Spleen (tissue), 11 donors: ENCODE measurements at regions not wholly inside any gene's neighbourhood (a gene's known extent, or its start where the extent isn't known, plus 50 kb on each side); places are given as distances from the start of the nearest gene placed in this dataset.

Experiments
- DNase-seq: peaks from one replicate; pipeline ENCODE4 v3.0.0-alpha.2; 2020
- H3K27ac ChIP-seq, 8 donors: fragments of 200-600 bp; sonication (generic) in 7 of 8; 1 replicate in 4 of 8; 2 replicates in 4 of 8; pipeline versions ENCODE4 v1.5.0 to v1.8.0; 2016 to 2021; ENCODE audit warnings: inconsistent platforms in 4 of 8, mild to moderate bottlenecking in 4 of 8, moderate library complexity in 1 of 8
- H3K27me3 ChIP-seq, 7 donors: fragments of 200-600 bp; sonication (generic) in 6 of 7; replicated peaks in 1 of 7; 1 replicate in 4 of 7; 2 replicates in 3 of 7; pipeline versions ENCODE4 v1.5.0 to v1.8.0; 2016 to 2021; ENCODE audit warnings: inconsistent platforms in 3 of 7, mild to moderate bottlenecking in 1 of 7
- H3K36me3 ChIP-seq, 6 donors: fragments of 200-600 bp; sonication (generic) in 5 of 6; 1 replicate in 4 of 6; 2 replicates in 2 of 6; pipeline versions ENCODE4 v1.5.0 to v1.8.0; 2016 to 2021; ENCODE audit warnings: inconsistent platforms in 2 of 6
- H3K4me1 ChIP-seq, 6 donors: fragments of 200-600 bp; sonication (generic) in 5 of 6; 1 replicate in 3 of 6; 2 replicates in 3 of 6; pipeline versions ENCODE4 v1.5.0 to v1.8.0; 2016 to 2021; ENCODE audit warnings: inconsistent platforms in 3 of 6
- H3K4me3 ChIP-seq, 8 donors: fragments of 200-600 bp; sonication (generic) in 7 of 8; 1 replicate in 4 of 8; 2 replicates in 4 of 8; pipeline versions ENCODE4 v1.5.0 to v1.8.0; 2016 to 2021; ENCODE audit warnings: inconsistent platforms in 4 of 8, mild to moderate bottlenecking in 4 of 8, moderate library complexity in 2 of 8
- H3K9me3 ChIP-seq, 8 donors: fragments of 200-600 bp; sonication (generic) in 7 of 8; 1 replicate in 4 of 8; 2 replicates in 4 of 8; pipeline versions ENCODE4 v1.5.0 to v1.8.0; 2016 to 2021; ENCODE audit warnings: inconsistent platforms in 4 of 8
- POLR2A ChIP-seq, 3 donors: fragments of 450-650 bp; IDR thresholded peaks; one replicate each; pipeline ENCODE4 v1.5.1; 2017; ENCODE audit warnings: antibody characterized with exemption in 3 of 3, mild to moderate bottlenecking in 1 of 3
- POLR2AphosphoS5 ChIP-seq, 3 donors: sonication (generic); formaldehyde crosslinking; IDR thresholded peaks; one replicate each; pipeline ENCODE4 v1.5.1; 2017; ENCODE audit warnings: antibody characterized with exemption in 3 of 3
- WGBS, 5 donors: extraction: QIAGEN DNeasy Blood & Tissue Kit in 3 of 5; methylation state at CpG; one replicate each; pipeline versions ENCODE4 v1.1.5 to v1.1.7; 2013 to 2018; 5-methylcytosine and 5-hydroxymethylcytosine counted together
- intact Hi-C: fragments of 100-400 bp; cut with DNase I; formaldehyde crosslinking; loops from one replicate; pipeline ENCODE4 v1.15.0; 2023; ENCODE audit warnings: low total_unique reads
- TF ChIP-seq, protein P1 (sequence below), 11 experiments: fragments of 200-600 bp in 7 of 11; fragments of 450-650 bp in 4 of 11; sonication (generic) in 4 of 11; IDR thresholded peaks in 8 of 11; conservative IDR thresholded peaks in 3 of 11; 1 replicate in 7 of 11; 2 replicates in 4 of 11; pipeline versions ENCODE4 v1.4.0 to v1.8.0; 2016 to 2021; ENCODE audit warnings: antibody characterized with exemption in 11 of 11, inconsistent platforms in 4 of 11, mild to moderate bottlenecking in 1 of 11
- donor health status: healthy with polysubstance abuse.
- donor health status: DM: no; HTN: no; CAD: no; lungs with moderate emphysema.
- donor health status: DM: no; HTN: no; CAD: no.
- donor health status: Bipolar disorder and iron deficiency.
- donor health status: healthy.
- donor health status: DM: no; HTN: no; CAD: no.
- donor health status: DM: yes; HTN: yes; CAD: no.

DNA sequence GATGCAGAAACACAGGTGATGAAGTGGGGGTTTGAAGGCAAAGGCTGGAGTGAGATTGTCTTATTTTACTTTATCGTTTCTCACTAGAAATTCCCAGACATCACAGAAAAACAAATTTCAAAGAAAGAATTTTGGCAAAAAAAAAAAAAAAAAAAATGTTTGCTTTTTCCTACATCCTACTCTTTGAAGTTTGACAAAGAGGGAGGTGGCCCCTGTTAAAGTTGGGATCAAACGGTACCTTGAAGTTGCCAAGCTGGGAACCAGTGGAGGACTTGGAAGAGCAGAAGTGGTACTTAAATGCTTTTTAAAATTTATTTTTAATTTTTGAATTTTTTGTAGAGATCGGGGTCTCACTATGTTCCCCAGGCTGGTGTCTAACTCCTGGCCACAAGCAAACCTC lies 63.9 kb upstream of the KIF5B start:
- WGBS, 5 donors: 76 to 91% (median 89%) methylated on average over 3 of the region's 3 CpGs

DNA sequence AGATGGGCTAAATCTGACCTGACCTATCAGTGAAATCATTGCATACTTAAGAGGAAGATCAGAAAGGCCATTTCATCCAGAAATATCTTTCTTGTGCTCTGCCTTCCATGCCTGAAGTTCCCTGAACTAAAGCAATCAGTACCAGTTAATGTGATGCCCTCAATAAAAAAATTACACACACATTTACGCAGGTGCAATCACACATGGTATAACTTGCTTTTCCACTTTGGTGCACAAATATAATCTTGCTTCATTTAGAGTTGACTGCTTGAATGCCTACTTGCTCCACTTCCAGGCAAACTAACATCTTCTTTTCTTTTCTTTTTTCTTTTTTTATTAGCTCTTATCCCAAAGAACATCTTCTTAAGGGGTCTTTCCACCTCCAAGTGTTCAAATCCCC lies 58.3 kb upstream of the KIF5B start:
- peaks cover 0 to 7% (median 0%) of the 10 kb centered on the region in 8 donors for H3K9me3 ChIP-seq
- no peak for TF ChIP-seq POLR2AphosphoS5 (IDR thresholded peaks at IDR 0.05)
- TF ChIP-seq, protein P1, sequence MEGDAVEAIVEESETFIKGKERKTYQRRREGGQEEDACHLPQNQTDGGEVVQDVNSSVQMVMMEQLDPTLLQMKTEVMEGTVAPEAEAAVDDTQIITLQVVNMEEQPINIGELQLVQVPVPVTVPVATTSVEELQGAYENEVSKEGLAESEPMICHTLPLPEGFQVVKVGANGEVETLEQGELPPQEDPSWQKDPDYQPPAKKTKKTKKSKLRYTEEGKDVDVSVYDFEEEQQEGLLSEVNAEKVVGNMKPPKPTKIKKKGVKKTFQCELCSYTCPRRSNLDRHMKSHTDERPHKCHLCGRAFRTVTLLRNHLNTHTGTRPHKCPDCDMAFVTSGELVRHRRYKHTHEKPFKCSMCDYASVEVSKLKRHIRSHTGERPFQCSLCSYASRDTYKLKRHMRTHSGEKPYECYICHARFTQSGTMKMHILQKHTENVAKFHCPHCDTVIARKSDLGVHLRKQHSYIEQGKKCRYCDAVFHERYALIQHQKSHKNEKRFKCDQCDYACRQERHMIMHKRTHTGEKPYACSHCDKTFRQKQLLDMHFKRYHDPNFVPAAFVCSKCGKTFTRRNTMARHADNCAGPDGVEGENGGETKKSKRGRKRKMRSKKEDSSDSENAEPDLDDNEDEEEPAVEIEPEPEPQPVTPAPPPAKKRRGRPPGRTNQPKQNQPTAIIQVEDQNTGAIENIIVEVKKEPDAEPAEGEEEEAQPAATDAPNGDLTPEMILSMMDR (IDR thresholded peaks at IDR 0.05 in 8 of 11, conservative IDR thresholded peaks at IDR 0.05 in 3 of 11): no peak
- TF ChIP-seq POLR2A (IDR thresholded peaks at IDR 0.05): no peak
- H3K27ac ChIP-seq: no peak overlapping the region
- intact Hi-C loops: no loop called here
- H3K27me3 ChIP-seq: peaks cover 0 to 5% (median 0%) of the 10 kb centered on the region in 7 donors
- no peaks in the 10 kb centered on the region for H3K4me1 ChIP-seq
- H3K36me3 ChIP-seq: no peaks in the 10 kb centered on the region
- no peak for DNase-seq
- H3K4me3 ChIP-seq: no peak overlapping the region
- WGBS, 5 donors: 3 to 94% (median 91%) methylated on average over 1 of the region's 1 CpG

More for the DNA sequence above, 63.9 kb upstream of the KIF5B start:
- Histone ChIP-seq H3K36me3 (no peaks in the 10 kb centered on the region), H3K4me3 (no peak overlapping the region), H3K9me3 (peaks cover 0 to 20% (median 16%) of the 10 kb centered on the region in 8 donors), H3K27ac (no peak overlapping the region), H3K27me3 (peaks cover 0 to 5% (median 0%) of the 10 kb centered on the region in 7 donors), H3K4me1 (no peaks in the 10 kb centered on the region)
- TF ChIP-seq POLR2A (IDR thresholded peaks at IDR 0.05) (no peak), POLR2AphosphoS5 (IDR thresholded peaks at IDR 0.05) (no peak)
- TF ChIP-seq, protein P1 (IDR thresholded peaks at IDR 0.05 in 8 of 11, conservative IDR thresholded peaks at IDR 0.05 in 3 of 11): no peak
- DNase-seq: no peak
- intact Hi-C loops: no loop called here

DNA sequence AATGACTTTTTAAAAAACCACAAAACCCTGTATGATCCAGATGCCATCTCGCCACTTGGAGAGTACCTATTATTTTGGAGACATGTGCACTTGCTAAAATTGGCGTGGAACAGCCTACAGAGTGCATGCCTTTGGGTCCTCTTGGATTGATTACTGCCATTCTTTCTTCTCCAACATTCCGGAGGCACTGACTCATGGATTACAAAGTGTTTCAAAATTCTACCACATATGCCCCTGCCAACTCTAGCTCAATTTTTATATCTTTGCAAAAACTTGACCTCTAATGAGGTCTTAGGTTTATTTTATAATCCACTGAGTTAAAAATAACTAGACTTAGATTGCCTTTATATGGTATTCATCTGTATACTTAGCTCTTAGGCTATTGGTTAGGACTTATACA lies 55.8 kb upstream of the KIF5B start:
- Histone ChIP-seq H3K27ac (no peak overlapping the region), H3K27me3 (no peaks in the 10 kb centered on the region), H3K9me3 (peaks cover 0 to 7% (median 0%) of the 10 kb centered on the region in 8 donors), H3K36me3 (no peaks in the 10 kb centered on the region), H3K4me3 (no peak overlapping the region), H3K4me1 (no peaks in the 10 kb centered on the region)
- no peak for DNase-seq
- TF ChIP-seq POLR2AphosphoS5 (IDR thresholded peaks at IDR 0.05): no peak
- TF ChIP-seq, protein P1 (IDR thresholded peaks at IDR 0.05 in 8 of 11, conservative IDR thresholded peaks at IDR 0.05 in 3 of 11): no peak
- TF ChIP-seq POLR2A (IDR thresholded peaks at IDR 0.05): no peak
- intact Hi-C loops: no loop called here
- WGBS, 5 donors: 36 to 84% (median 75%) methylated on average over 3 of the region's 3 CpGs

DNA sequence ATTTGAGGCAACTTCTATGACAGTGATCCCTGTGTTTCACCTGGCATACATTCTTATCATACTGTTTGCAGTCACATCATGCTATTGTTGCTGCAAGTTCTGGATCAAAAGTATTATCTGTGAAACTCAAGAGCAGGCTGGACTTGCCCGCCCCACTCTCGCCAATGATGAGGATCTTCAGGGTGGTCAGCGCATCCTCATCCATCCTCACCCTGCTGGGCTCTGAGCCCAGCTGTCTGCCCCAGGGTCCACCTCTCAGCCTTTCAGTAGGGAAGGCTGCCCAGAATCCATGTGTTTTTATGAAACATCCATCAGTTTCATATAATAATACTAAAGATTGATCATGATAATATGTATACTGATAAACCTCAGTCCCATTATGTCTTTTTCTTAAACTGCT lies 55.4 kb upstream of the KIF5B start:
- Histone ChIP-seq H3K36me3 (no peaks in the 10 kb centered on the region), H3K4me1 (no peaks in the 10 kb centered on the region), H3K27me3 (no peaks in the 10 kb centered on the region), H3K9me3 (peaks cover 0 to 7% (median 0%) of the 10 kb centered on the region in 8 donors), H3K27ac (no peak overlapping the region), H3K4me3 (no peak overlapping the region)
- DNase-seq: no peak
- no peak for TF ChIP-seq POLR2A (IDR thresholded peaks at IDR 0.05)
- TF ChIP-seq, protein P1 (IDR thresholded peaks at IDR 0.05 in 8 of 11, conservative IDR thresholded peaks at IDR 0.05 in 3 of 11): no peak
- TF ChIP-seq POLR2AphosphoS5 (IDR thresholded peaks at IDR 0.05): no peak
- intact Hi-C loops: no loop called here
- WGBS, 5 donors: 94 to 97% (median 95%) methylated on average over 3 of the region's 3 CpGs
